ENCODE measurements at regions not wholly inside any gene's neighbourhood (a gene's known extent, or its start where the extent isn't known, plus 50 kb on each side); places are given as distances from the start of the nearest gene placed in this dataset.

- TF ChIP-seq TOX (CRISPR knock-in tag; IDR thresholded peaks at IDR 0.05; ENCODE audit: borderline replicate concordance) (no peak), ZFP30 (CRISPR knock-in tag; IDR thresholded peaks at IDR 0.05) (no peak), ARNTL (CRISPR knock-in tag; IDR thresholded peaks at IDR 0.05; ENCODE audit: borderline replicate concordance, low read depth) (no peak), CREB5 (CRISPR knock-in tag; IDR thresholded peaks at IDR 0.05; ENCODE audit: low read depth) (no peak), TCF4 (CRISPR knock-in tag; IDR thresholded peaks at IDR 0.05; ENCODE audit: borderline replicate concordance) (no peak), OSR1 (CRISPR knock-in tag; IDR thresholded peaks at IDR 0.05) (no peak), ZFP3 (CRISPR knock-in tag; IDR thresholded peaks at IDR 0.05) (no peak), ESRRG (CRISPR knock-in tag; IDR thresholded peaks at IDR 0.05) (no peak), ZNF70 (CRISPR knock-in tag; IDR thresholded peaks at IDR 0.05) (no peak), CSRNP3 (CRISPR knock-in tag; IDR thresholded peaks at IDR 0.05) (no peak), PATZ1 (CRISPR knock-in tag; IDR thresholded peaks at IDR 0.05; ENCODE audit: borderline replicate concordance) (no peak)
Measured at GRCh38 chr22:27307545-27308247, 493.9 kb downstream of the MN1 start.
